Trophoblast cell (in vitro differentiated cells and primary cell): ENCODE measurements at regions not wholly inside any gene's neighbourhood (a gene's known extent, or its start where the extent isn't known, plus 50 kb on each side); places are given as distances from the start of the nearest gene placed in this dataset.
"Not testable (repeated sequence)": the region's sequence is repeated elsewhere in the genome, so short reads cannot be mapped to it uniquely, and the experiment has no call there.

Experiments used
- DNase-seq, 2 donors: peaks; one replicate each; pipeline ENCODE4 v3.0.0-alpha.2; 2016
- H2AFZ ChIP-seq: 2 replicates; pipeline ENCODE4 v1.6.1; 2013; ENCODE audit warnings: low read length, moderate library complexity, mild to moderate bottlenecking; ENCODE audit not compliant: insufficient read depth, poor library complexity
- H2AK5ac ChIP-seq: 2 replicates; pipeline ENCODE4 v1.6.1; 2013; ENCODE audit warnings: mild to moderate bottlenecking, low read length
- H2BK120ac ChIP-seq: 2 replicates; pipeline ENCODE4 v1.6.1; 2013; ENCODE audit warnings: low read length, mild to moderate bottlenecking, moderate library complexity; ENCODE audit not compliant: insufficient read depth, poor library complexity
- H2BK12ac ChIP-seq: 2 replicates; pipeline ENCODE4 v1.6.1; 2013; ENCODE audit warnings: mild to moderate bottlenecking, low read length, moderate library complexity
- H2BK5ac ChIP-seq: 2 replicates; pipeline ENCODE4 v1.6.1; 2013; ENCODE audit warnings: low read length, low read depth, moderate library complexity, mild to moderate bottlenecking; ENCODE audit not compliant: poor library complexity
- H3K14ac ChIP-seq: 2 replicates; pipeline ENCODE4 v1.6.1; 2013; ENCODE audit warnings: mild to moderate bottlenecking, low read length
- H3K18ac ChIP-seq: 2 replicates; pipeline ENCODE4 v1.6.1; 2013; ENCODE audit warnings: mild to moderate bottlenecking, low read length
- H3K23ac ChIP-seq: 2 replicates; pipeline ENCODE4 v1.6.1; 2013; ENCODE audit warnings: low read length
- H3K27ac ChIP-seq: 2 replicates; pipeline ENCODE4 v1.5.1; 2013; ENCODE audit warnings: low read depth, mild to moderate bottlenecking, inconsistent platforms, low read length, moderate library complexity
- H3K27me3 ChIP-seq: 2 replicates; pipeline ENCODE4 v1.6.1; 2013; ENCODE audit warnings: inconsistent platforms, mild to moderate bottlenecking, low read length, moderate library complexity; ENCODE audit not compliant: insufficient read depth
- H3K36me3 ChIP-seq, 2 experiments: 1 replicate in 1 of 2; 2 replicates in 1 of 2; pipeline ENCODE4 v1.6.1; 2013; ENCODE audit warnings: low read length in 2 of 2, mild to moderate bottlenecking in 2 of 2, moderate library complexity in 1 of 2; ENCODE audit not compliant: insufficient read depth in 2 of 2, control insufficient read depth in 1 of 2
- H3K4ac ChIP-seq: 2 replicates; pipeline ENCODE4 v1.6.1; 2013; ENCODE audit warnings: low read depth, mild to moderate bottlenecking, low read length, moderate library complexity
- H3K4me1 ChIP-seq, 2 experiments: 1 replicate in 1 of 2; 2 replicates in 1 of 2; pipeline ENCODE4 v1.6.1; 2013; ENCODE audit warnings: low read length in 2 of 2, mild to moderate bottlenecking in 2 of 2, moderate library complexity in 1 of 2; ENCODE audit not compliant: insufficient read depth in 2 of 2, control insufficient read depth in 1 of 2
- H3K4me2 ChIP-seq: 2 replicates; pipeline ENCODE4 v1.6.1; 2013; ENCODE audit warnings: inconsistent platforms, mild to moderate bottlenecking, low read length, moderate library complexity
- H3K4me3 ChIP-seq: 2 replicates; pipeline ENCODE4 v1.5.1; 2013; ENCODE audit warnings: mild to moderate bottlenecking, low read depth, low read length, inconsistent platforms
- H3K79me1 ChIP-seq: one replicate; pipeline ENCODE4 v1.6.1; 2013; ENCODE audit warnings: low read length
- H3K79me2 ChIP-seq: 2 replicates; pipeline ENCODE4 v1.6.1; 2013; ENCODE audit warnings: low read length, mild to moderate bottlenecking; ENCODE audit not compliant: control insufficient read depth, insufficient read depth, poor library complexity
- H3K9ac ChIP-seq: 2 replicates; pipeline ENCODE4 v1.6.1; 2013; ENCODE audit warnings: mild to moderate bottlenecking, low read length
- H3K9me3 ChIP-seq: 2 replicates; pipeline ENCODE4 v1.6.1; 2013; ENCODE audit warnings: low read depth, mild to moderate bottlenecking, control low read depth, inconsistent platforms, low read length; ENCODE audit not compliant: insufficient read depth
- H4K12ac ChIP-seq: 2 replicates; pipeline ENCODE4 v1.6.1; 2013; ENCODE audit warnings: low read depth, mild to moderate bottlenecking, low read length, moderate library complexity
- H4K8ac ChIP-seq: 2 replicates; pipeline ENCODE4 v1.6.1; 2013; ENCODE audit warnings: low read depth, mild to moderate bottlenecking, low read length, moderate library complexity
- H4K91ac ChIP-seq: one replicate; pipeline ENCODE4 v1.6.1; 2013; ENCODE audit warnings: low read depth, mild to moderate bottlenecking, low read length, moderate library complexity
- WGBS: extraction: QIAGEN DNeasy Blood & Tissue Kit; methylation state at CpG from one replicate; pipeline ENCODE4 v1.1.7; 2013; ENCODE audit warnings: missing lambda C conversion rate; ENCODE audit not compliant: insufficient read length, insufficient coverage; ENCODE audit errors: extremely low coverage; 5-methylcytosine and 5-hydroxymethylcytosine counted together

GRCh38 chr11:67807896-67808295 lies 133.5 kb upstream of the ALDH3B2 start:
- DNase-seq = peak; percentile 8 to 65
- WGBS = no CpG with 5 or more reads among the region's 14 CpGs
- not testable (repeated sequence) for H3K14ac ChIP-seq, H3K9me3 ChIP-seq, H3K79me2 ChIP-seq, H4K91ac ChIP-seq, H3K4me2 ChIP-seq, H3K9ac ChIP-seq, H3K18ac ChIP-seq, H3K23ac ChIP-seq, H3K27me3 ChIP-seq, H2BK5ac ChIP-seq, H2AFZ ChIP-seq, H3K4me3 ChIP-seq, H4K12ac ChIP-seq, H3K27ac ChIP-seq, H3K4ac ChIP-seq, H3K36me3 ChIP-seq, H4K8ac ChIP-seq, H3K79me1 ChIP-seq, H2BK120ac ChIP-seq, H3K4me1 ChIP-seq, H2BK12ac ChIP-seq, H2AK5ac ChIP-seq

GRCh38 chr11:67806728-67807235 lies 132.4 kb upstream of the ALDH3B2 start:
- not testable (repeated sequence) for H3K79me2 ChIP-seq

DNA sequence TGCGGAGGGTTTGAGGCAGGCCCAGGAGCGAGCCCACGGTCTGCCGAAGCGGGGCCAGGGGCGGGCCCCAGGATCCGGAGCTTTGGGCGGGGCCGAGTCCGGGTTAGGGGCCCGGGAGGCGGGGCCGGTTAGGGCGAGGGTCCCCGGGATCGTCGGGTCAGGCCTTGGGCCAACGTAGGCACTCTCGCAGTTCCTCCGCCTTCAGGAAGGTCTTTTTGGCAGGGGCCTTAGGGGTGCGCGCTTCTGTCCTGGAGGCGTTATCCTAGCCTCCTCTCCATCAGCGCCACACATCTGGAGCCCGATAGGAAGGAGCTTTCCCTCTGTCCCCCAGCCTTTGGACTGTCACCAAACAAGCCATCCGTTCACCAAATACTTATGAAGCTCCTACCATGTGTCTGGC lies 131.8 kb upstream of the ALDH3B2 start:
- not testable (repeated sequence) for H3K4ac ChIP-seq, H2BK5ac ChIP-seq

More at GRCh38 chr11:67806728-67807235, 132.4 kb upstream of the ALDH3B2 start:
- not testable (repeated sequence) for H3K9me3 ChIP-seq, H3K9ac ChIP-seq, H4K91ac ChIP-seq, H2AK5ac ChIP-seq, H3K18ac ChIP-seq, H3K36me3 ChIP-seq, H3K4me1 ChIP-seq, H3K14ac ChIP-seq, H3K4me3 ChIP-seq, DNase-seq, H3K79me1 ChIP-seq, H2BK5ac ChIP-seq, H2BK12ac ChIP-seq, H3K4ac ChIP-seq, H4K12ac ChIP-seq, H3K27ac ChIP-seq, H3K23ac ChIP-seq, H3K27me3 ChIP-seq, H2BK120ac ChIP-seq, H2AFZ ChIP-seq, H4K8ac ChIP-seq
- no CpG with 5 or more reads among the region's 8 CpGs for WGBS
- H3K4me2 ChIP-seq = peak overlapping the region; percentile 80

GRCh38 chr11:67805253-67806126 lies 131.1 kb upstream of the ALDH3B2 start:
- no CpG with 5 or more reads among the region's 66 CpGs for WGBS
- H3K27me3 ChIP-seq, H3K79me1 ChIP-seq, H2AK5ac ChIP-seq, H3K79me2 ChIP-seq, H4K12ac ChIP-seq, H3K36me3 ChIP-seq, H3K4me1 ChIP-seq, H2BK12ac ChIP-seq, H3K9me3 ChIP-seq, H3K23ac ChIP-seq, H3K4ac ChIP-seq: not testable (repeated sequence)
- DNase-seq = peak; percentile 92 to 93
- Histone ChIP-seq H2BK5ac (peak overlapping the region; percentile 33), H2BK120ac (peak overlapping the region; percentile 17), H3K27ac (peak overlapping the region; percentile 58), H4K8ac (peak overlapping the region; percentile 41), H3K4me3 (peak overlapping the region; percentile 86), H3K9ac (peak overlapping the region; percentile 73), H3K18ac (peak overlapping the region; percentile 57), H3K4me2 (peak overlapping the region; percentile 96), H2AFZ (peak overlapping the region; percentile 78), H4K91ac (peak overlapping the region; percentile 41), H3K14ac (peak overlapping the region; percentile 28)

More for the DNA sequence above, 131.8 kb upstream of the ALDH3B2 start:
- not testable (repeated sequence) for H3K36me3 ChIP-seq, H2BK12ac ChIP-seq, H3K9ac ChIP-seq, H3K27ac ChIP-seq, H4K91ac ChIP-seq, H3K18ac ChIP-seq, H2AK5ac ChIP-seq, H3K14ac ChIP-seq, H3K4me1 ChIP-seq, H3K79me1 ChIP-seq, H3K9me3 ChIP-seq, H3K27me3 ChIP-seq, H3K23ac ChIP-seq, H3K79me2 ChIP-seq
- Histone ChIP-seq H2BK120ac (peak overlapping the region; percentile 33), H4K8ac (peak overlapping the region; percentile 65), H2AFZ (peak overlapping the region; percentile 78), H3K4me3 (peak overlapping the region; percentile 70), H3K4me2 (peak overlapping the region; percentile 80), H4K12ac (peak overlapping the region; percentile 80)
- WGBS = no CpG with 5 or more reads among the region's 26 CpGs
- peak in 1 of 2 donors; percentile 31 for DNase-seq
